ENCODE measurements at regions not wholly inside any gene's neighbourhood (a gene's known extent, or its start where the extent isn't known, plus 50 kb on each side); places are given as distances from the start of the nearest gene placed in this dataset.
"Not testable (repeated sequence)": the region's sequence is repeated elsewhere in the genome, so short reads cannot be mapped to it uniquely, and the experiment has no call there.

DNA sequence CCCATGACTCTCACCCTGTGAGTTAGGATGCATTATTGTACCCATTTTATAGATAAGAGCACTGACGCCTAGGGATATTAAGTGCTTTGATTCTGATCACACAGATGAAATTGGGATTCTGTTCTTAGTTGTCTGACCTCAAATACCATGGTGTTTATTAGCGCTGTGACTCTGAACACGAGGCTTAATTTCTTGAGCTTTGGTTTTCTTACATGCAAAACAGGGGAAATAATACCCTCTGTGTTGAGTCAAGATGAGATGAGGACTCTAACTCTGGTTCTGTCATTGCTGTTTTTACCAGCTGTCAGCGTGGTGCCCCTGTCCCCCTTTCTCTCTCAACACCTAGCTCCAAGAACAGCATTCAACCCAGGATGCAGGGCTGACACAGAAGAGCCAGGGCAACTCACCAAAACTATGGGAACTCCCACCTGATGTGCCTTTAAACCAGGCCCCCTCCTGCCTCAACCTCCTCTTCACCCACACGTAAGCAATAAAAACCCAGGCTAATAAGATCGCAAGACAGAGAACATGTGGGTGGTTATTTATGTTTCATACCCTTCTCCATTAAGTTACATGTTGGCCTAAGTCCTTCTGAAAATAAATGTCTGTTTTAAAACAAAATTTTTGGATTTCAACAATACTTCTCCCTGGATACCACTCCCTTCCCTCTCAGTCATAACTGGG is 100.1 kb upstream of the SPATA12 start:
- no peak overlapping the region for H3K27ac ChIP-seq
- no peak for DNase-seq (ENCODE audit: low read depth, low spot score)

DNA sequence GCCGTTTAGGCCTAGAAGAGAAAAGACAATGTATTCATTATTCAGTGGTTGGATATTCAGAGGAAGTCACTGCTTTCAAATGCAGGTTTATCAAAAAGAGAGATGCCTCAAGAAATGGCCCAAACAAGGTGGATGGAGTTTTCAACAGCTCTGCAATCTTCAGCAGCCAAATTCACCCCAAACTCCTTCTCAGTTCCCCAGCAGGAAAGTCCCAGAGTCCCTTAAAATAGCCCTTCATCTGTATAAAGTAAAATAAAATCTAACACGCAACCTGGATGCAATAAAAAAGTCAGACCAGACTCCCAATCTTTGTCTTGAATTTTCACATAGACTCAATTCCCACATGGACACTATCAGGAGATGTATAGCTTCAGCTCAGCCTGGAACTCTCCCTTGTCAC is 101.6 kb upstream of the SPATA12 start:
- no peak overlapping the region for H3K27ac ChIP-seq
- no peak for DNase-seq (ENCODE audit: low read depth, low spot score)

DNA sequence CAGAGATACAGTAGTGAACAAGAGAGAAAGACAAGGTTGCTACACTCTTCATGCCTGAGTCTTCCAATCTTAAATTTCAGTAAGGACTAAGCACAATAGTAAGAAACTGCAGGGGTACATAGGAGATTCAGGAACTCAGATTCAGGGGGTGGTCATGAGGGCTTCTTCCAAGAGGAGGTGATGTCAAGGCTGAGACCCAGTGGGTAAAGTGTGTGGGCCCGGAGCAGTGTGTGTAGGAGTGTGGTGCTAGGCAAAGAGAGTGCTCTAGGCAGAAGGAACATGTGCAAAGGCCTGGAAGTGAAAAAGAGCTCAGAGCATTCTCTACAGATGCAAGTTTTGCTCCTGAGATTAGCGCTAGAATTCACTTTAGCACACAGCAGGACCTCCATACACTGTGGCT is 102.9 kb upstream of the SPATA12 start:
- DNase-seq (ENCODE audit: low read depth, low spot score) = no peak
- H3K27ac ChIP-seq = no peak overlapping the region

DNA sequence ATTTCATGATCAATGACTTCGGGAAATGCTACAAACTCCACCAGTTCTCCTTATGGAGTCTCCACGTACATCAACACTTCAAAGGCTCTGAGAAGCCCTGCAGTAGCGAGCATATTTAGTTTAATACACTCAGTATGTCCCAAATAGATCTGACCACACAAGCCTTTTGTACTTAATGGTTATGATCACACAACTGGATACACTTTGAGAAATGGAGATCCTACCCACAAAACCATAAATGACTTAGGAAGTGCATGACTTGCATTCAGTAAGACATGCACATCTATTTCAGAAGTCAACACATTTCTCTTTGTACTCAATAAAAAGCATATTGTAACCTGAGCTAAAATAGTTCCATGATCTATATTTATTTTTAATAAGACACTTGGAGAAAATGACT is 103.6 kb upstream of the SPATA12 start:
- H3K27ac ChIP-seq = no peak overlapping the region
- no peak for DNase-seq (ENCODE audit: low read depth, low spot score)

DNA sequence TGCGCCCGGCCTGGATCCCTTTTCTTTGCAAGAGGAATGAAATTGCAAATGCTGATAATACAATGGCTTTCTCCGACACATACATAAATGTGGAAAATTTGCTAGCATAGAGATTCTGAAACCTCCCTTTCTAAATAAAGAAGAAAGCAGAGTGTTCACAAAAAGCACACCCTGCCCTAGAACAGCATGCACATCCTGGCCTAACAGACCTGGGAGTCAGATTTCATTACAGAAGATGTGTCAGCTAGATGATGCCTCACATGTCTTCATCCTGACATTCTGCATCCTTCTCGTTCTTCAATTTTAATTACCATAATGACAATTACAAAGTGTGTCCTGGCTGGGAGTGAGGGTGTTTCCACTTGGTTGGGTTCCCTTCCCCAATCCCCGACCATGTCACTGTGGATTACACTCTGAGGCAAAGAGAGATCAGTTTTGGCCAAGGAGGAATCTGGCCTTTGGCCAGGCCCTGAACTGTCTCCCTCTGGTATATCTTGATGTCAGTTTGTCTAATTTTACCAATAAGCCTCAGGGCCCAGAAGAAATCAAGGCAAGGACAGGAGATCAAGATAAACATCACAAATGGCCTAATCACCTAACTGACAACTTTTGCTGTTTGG is 104.9 kb upstream of the SPATA12 start:
- DNase-seq (ENCODE audit: low read depth, low spot score) = no peak
- H3K27ac ChIP-seq = no peak overlapping the region

DNA sequence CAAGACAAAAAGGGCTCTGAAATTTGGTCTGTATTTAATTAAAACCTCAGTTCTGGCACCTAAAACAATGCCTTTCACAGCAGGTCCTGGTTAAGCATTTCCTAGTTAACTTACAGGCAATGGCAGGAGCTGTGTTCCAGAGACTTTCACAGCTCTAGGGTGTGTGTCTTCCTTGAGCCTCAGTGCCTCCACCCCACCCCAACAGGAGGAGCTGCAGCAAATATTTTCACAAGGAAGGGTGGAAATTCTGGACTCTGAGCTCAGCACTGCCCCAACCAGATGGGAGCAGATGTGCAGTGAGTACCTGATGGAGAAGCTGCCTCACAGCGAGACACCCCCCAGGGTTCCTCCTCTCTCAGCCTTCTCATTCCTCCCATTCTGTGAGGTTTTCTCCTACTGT is 106.3 kb upstream of the SPATA12 start:
- no peak for DNase-seq (ENCODE audit: low read depth, low spot score)
- no peak overlapping the region for H3K27ac ChIP-seq

DNA sequence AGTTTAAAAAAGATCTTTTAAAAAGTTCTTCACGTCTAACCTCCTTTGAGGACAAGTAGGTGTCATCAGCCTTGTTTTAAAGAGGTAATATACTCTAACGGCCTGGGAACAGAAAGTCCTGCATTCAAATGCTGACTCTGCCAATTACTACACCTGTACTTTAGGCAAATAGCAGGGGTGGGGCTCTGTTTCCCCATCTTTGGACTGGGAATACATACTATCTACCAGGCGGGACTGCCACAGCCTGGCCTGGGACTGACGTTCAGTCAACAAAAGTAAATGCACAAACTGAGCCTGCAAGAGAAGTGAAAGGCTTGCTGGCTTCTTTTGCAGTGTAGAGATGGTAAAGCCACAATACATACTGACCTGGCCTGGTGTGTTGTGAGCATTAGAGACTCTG is 107.6 kb upstream of the SPATA12 start:
- H3K27ac ChIP-seq = no peak overlapping the region
- no peak for DNase-seq (ENCODE audit: low read depth, low spot score)

DNA sequence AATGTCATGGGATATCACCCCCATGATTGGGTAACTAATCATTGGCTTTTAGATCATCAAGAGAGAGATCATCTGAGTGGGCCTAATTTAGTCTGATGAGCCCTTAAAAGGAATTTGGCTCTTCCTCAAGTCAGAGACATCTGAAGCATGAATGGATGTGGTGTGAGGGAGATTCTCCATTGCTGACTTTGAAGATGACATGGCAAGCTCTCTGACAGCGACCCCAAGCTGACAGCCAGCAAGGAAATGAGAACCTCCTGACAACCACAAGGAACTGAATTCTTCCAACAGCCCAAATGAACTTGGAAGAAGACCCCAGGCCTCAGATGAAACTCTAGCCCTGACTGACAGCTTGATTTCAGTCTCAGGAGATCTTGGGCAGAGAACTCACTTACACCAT is 108.4 kb upstream of the SPATA12 start:
- DNase-seq (ENCODE audit: low read depth, low spot score) = no peak
- no peak overlapping the region for H3K27ac ChIP-seq

DNA sequence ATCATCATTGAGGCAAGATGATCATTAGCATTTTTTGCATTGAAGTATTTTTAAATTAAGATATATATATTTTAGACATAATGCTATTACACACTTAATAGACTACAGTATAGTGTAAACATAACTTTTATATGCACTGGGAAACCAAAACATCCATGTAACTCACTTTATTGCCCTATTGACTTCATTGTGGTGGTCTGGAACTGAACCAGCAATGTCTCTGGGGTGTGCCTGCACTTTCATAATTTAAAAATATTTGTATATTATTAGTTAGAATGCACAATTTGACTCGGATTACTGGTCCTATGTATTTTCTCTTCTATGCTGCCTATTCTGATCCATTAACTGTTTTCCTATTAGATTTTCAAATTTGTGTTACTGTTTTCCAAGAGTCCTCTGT is 109.1 kb upstream of the SPATA12 start:
- DNase-seq (ENCODE audit: low read depth, low spot score) = no peak

DNA sequence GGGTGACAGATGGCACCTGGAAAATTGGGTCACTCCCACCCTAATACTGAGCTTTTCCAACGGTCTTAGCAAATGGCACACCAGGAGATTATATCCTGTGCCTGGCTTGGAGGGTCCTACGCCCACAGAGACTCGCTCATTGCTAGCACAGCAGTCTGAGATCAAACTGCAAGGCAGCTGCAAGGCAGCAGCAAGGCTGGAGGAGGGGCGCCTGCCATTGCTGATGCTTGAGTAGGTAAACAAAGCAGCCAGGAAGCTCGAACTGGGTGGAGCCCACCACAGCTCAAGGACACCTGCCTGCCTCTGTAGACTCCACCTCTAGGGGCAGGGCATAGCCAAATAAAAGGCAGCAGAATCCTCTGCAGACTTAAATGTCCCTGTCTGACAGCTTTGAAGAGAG is 115.1 kb upstream of the SPATA12 start:
- not testable (repeated sequence) for DNase-seq (ENCODE audit: low read depth, low spot score); H3K27ac ChIP-seq

More for the DNA sequence above, 109.1 kb upstream of the SPATA12 start:
- H3K27ac ChIP-seq = no peak overlapping the region

DNA sequence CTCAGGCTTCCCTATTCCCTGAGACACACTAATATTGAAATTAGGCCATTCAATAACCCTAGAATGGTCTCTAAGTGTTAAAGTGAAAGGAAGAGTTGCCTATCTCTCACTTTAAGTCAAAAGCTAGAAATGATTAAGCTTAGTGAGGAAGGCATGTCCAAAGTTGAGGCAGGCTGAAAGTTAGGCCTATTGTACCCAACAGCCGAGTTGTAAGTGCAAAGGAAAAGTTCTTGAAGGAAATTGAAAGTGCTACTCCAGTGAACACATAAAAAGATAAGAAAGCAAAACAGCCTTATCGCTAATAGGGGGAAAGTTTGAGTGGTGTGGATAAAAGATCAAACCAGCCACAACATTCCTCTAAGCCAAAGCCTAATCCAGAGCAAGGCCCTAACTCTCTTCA is 117.9 kb upstream of the SPATA12 start:
- H3K27ac ChIP-seq = no peak overlapping the region
- no peak for DNase-seq (ENCODE audit: low read depth, low spot score)

DNA sequence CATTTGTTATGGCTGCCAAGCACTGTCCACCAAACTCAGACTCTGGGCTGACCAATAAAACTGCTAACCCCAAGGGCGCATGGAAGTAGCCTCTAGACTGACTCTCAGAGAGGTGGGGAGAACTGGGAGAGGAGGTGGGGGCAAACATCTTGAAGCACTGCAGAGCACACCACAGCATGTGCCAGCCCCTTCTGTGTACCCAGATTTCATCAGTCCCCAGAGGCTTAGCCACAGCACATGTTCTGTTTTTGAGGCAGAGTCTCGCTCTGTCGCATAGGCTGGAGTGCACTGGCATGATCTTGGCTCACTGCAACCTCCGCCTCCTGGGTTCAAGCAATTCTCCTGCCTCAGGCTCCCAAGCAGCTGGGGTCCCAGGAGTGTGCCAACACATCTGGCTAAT is 119.5 kb upstream of the SPATA12 start:
- no peak overlapping the region for H3K27ac ChIP-seq
- DNase-seq (ENCODE audit: low read depth, low spot score) = no peak

DNA sequence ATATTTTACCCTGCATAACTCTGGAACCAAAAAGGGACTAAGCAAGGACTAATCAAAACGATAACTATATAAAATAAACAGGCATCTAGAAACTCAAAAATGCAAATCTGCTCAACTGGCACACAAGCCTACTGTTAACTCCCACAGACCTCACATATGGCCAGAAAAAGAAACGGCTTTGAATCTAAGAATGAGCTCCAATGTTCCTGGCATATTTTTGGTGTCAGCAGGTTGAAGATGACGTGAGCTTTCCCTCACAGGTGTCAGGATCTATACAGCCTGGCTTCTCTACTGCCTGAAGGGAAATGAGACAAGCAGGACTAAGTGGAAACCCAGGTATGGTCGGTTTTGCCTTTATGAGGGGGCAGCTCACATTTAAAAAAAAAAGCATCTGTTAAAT is 120.1 kb upstream of the SPATA12 start:
- no peak for DNase-seq (ENCODE audit: low read depth, low spot score)
- H3K27ac ChIP-seq = no peak overlapping the region

DNA sequence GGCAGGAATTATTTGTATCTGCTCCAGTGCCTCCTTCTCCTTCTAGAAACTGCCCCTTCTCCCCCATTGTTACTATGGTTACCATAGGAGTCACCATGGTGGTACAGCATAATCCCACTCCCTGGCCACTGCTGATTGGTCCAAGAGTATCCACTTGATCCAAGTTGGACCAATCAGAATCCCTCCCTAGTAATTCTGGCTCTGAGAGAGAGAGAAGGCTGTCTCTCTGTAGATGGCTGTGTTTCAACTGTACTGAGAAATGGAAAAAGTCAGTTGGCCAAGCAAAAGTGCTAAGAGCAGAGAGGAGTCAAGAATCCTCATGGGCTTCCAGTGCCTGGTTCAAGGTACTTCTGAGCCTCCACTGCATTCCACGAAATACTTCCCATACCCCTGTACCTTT is 120.6 kb upstream of the SPATA12 start:
- H3K27ac ChIP-seq = no peak overlapping the region
- DNase-seq (ENCODE audit: low read depth, low spot score) = no peak

DNA sequence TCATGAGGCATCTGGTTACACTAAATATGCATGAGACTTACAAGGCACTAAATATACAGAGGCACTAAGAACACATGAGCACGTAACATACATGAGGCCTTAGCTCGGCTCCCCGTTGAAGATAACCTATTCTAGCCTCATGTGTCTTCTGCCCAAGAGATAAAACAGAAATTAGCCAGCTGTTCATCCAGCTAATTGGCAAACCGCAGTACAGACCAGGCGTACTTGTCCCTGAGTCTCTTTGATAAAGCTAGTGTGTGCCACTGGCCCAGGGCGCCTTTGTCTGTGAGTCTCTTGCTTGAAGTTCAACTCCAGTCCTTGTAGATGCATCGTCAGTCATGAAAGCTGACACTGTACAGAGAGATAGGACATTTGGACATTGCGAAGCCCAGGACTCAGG is 121.9 kb upstream of the SPATA12 start:
- no peak overlapping the region for H3K27ac ChIP-seq
- DNase-seq (ENCODE audit: low read depth, low spot score) = no peak

DNA sequence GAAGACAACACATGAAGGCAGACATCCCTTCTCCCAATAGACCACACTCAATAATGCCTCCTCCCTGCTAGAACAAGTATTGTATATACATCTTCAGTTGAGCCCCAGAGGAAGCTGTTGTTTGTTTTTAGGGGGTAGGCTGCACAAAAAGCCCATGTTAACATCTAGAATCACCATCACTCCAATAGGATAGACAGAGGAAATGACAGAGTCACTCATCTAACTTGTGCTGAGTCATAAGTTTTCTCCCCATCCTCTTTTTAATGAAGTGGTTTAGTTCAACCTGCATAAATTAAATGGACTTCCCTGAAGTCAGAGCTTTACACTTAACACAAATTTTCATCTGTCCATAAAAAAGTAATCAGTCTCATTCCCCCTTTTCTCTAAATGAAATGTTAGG is 122.9 kb upstream of the SPATA12 start:
- H3K27ac ChIP-seq = no peak overlapping the region
- no peak for DNase-seq (ENCODE audit: low read depth, low spot score)

DNA sequence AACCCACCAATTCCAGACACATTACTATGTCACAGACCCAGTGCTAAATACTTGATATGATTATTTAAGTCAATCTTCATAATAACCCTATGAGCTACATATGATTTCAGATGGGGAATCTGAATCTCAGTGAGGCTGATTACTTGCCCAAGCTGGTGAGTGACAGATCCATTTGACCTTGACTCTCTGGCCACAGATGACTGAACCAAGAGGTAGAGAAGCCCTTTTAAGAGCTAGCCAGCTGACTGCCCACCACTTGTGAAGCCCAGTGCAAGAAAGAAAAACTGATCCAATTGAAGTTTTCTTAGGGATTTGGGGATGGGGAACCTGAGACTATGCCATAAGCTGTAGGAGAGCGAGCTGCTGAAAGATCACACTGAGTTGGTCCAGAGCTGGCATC is 124.7 kb upstream of the SPATA12 start:
- H3K27ac ChIP-seq = no peak overlapping the region

DNA sequence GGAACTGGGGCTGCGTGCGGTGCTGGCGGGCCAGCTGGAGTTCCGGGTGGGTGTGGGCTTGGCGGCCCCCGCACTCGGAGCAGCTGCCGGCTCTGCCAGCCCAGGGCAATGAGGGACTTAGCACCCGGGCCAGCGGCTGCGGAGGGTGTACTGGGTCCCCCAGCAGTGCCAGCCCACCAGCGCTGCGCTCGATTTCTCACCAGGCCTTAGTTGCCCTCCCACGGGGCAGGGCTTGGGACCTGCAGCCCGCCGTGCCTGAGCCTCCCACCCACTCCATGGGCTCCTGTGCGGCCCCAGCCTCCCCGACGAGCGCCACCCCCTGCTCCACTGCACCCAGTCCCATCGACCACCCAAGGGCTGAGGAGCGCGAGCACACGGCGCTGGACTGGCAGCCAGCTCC is 126.0 kb upstream of the SPATA12 start:
- H3K27ac ChIP-seq; DNase-seq (ENCODE audit: low read depth, low spot score): not testable (repeated sequence)

More for the DNA sequence above, 124.7 kb upstream of the SPATA12 start:
- DNase-seq (ENCODE audit: low read depth, low spot score) = no peak

DNA sequence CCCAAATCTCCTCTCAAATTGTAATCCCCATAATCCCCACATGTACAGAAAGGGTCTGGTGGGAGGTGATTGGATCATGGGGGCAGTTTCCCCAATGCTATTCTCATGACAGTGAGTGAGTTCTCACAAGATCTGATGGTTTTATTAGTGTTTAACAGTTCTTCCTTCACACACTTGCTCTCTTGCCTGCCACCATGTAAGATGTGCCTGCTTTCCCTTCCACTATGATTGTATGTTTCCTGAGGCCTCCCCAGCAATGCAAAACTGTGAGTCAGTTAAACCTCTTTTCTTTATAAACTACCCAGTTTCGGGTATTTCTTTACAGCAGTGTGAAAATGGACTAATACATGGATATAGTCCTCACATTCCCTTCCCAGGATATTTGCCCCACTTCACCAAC is 126.7 kb upstream of the SPATA12 start:
- no peak for DNase-seq (ENCODE audit: low read depth, low spot score)
- H3K27ac ChIP-seq = no peak overlapping the region

DNA sequence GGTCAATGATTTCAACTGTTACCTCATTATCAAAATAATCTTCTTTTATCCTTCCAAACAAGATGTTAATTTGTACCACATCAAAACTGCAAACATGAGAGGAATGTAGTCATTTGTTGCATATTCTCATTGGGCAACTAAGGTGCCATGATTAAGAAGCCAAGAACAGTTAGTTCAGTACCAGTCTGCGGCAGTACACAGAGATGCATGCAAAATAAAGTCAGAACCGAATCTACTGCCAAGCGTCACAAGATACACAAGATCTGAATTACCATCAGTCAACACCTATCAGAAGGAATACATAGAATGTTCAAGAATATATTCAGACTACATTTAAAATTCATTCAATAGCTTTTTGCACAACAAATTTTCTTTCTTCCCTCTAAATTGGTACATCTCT is 127.6 kb upstream of the SPATA12 start:
- no peak for DNase-seq (ENCODE audit: low read depth, low spot score)

DNA sequence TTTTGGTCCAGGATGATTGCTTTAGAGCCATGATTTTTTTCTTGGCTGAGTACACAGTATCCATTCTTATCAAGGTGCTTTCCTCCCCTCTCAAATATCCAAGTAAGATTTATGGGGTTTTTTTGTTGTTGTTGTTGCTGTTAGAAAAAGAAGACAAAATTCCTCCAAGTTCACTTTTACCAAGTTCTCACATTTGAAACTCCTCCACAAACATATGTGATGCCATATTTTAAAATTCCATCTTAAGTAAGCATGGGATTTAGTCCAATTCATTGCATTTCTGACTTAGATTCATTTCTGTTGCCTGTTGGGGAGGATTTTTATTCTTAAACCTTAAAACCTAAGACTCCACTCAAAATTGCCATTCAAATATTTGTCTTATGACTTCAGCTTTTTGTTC is 128.6 kb upstream of the SPATA12 start:
- DNase-seq (ENCODE audit: low read depth, low spot score) = no peak
- no peak overlapping the region for H3K27ac ChIP-seq

More for the DNA sequence above, 127.6 kb upstream of the SPATA12 start:
- H3K27ac ChIP-seq = no peak overlapping the region

DNA sequence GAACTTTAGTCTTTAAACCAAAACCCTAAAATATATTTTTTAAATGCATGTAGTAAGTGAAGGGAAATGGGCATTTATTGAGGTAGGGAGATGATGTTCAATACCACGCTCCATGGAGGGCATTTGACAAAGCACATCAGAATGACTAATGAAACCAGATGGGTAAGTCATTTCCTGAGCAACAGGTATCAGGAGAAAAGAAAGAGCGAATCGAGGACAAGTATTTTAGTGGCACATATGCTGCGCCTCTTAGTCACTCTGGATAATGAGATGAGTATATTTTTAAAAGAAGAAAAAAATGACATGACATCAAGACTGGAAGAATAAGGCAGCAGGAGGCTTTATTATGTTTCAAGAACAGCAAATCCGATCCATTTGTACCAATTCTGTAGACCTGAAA is 129.0 kb upstream of the ARHGEF3 start:
- peak overlapping the region; percentile 70 for H3K27ac ChIP-seq
- peak; percentile 68 for DNase-seq (ENCODE audit: low read depth, low spot score)
